Epithelial cell of proximal tubule (primary cell): ENCODE measurements at regions not wholly inside any gene's neighbourhood (a gene's known extent, or its start where the extent isn't known, plus 50 kb on each side); places are given as distances from the start of the nearest gene placed in this dataset.

ENCODE experiments used
- DNase-seq: peaks from one replicate; pipeline ENCODE4 v3.0.0-alpha.2; 2011; ENCODE audit warnings: low read depth
- H3K4me3 ChIP-seq: 2 replicates; pipeline ENCODE4 v1.5.1; 2011; ENCODE audit warnings: low read depth, mild to moderate bottlenecking, low read length
- TF ChIP-seq, protein P1 (sequence below): conservative IDR thresholded peaks from 2 replicates; pipeline ENCODE4 v1.5.1; 2012; ENCODE audit warnings: low read depth, mild to moderate bottlenecking, low read length

DNA sequence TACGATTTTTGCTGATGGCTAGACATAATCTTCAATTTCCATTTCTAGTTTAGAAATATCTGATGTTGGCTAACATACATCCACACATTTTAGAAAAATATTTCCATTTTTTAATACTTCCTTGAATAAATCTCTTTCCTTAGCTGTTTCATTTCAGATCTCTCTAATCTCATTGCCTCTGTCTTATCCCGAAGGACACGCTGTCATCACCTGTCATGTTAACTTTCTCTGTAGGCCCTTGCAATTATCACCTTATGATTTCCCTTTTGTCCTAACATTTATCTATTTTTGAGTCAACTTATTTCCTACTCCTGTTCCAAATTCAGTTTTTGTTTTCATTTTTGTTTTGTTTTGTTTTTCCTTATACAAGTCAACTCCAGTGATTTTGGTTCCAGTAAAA lies 173.1 kb upstream of the POM121L12 start:
- H3K4me3 ChIP-seq, result no peak overlapping the region
- DNase-seq, result no peak
- TF ChIP-seq, protein P1, sequence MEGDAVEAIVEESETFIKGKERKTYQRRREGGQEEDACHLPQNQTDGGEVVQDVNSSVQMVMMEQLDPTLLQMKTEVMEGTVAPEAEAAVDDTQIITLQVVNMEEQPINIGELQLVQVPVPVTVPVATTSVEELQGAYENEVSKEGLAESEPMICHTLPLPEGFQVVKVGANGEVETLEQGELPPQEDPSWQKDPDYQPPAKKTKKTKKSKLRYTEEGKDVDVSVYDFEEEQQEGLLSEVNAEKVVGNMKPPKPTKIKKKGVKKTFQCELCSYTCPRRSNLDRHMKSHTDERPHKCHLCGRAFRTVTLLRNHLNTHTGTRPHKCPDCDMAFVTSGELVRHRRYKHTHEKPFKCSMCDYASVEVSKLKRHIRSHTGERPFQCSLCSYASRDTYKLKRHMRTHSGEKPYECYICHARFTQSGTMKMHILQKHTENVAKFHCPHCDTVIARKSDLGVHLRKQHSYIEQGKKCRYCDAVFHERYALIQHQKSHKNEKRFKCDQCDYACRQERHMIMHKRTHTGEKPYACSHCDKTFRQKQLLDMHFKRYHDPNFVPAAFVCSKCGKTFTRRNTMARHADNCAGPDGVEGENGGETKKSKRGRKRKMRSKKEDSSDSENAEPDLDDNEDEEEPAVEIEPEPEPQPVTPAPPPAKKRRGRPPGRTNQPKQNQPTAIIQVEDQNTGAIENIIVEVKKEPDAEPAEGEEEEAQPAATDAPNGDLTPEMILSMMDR, result no peak

DNA sequence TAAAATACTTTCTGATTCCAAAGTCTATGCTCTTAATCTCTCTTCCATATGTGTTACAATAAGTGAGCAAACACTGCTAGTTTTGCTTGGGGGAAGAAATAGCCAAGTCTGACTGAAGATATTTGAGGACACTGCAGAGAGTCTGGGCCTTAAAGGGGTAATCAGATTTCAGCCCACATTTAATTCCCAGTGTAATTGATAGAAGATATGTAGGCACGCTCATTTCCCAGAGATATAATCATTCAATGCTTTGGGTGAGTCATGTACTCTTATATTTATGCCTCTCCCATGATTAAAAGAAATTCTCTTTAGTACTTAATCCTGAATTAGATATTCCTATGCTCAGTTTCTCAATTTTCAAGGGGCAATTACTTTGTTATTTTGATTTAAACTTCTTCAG lies 178.1 kb upstream of the POM121L12 start:
- TF ChIP-seq, protein P1, result no peak
- H3K4me3 ChIP-seq, result no peak overlapping the region
- DNase-seq, result no peak

DNA sequence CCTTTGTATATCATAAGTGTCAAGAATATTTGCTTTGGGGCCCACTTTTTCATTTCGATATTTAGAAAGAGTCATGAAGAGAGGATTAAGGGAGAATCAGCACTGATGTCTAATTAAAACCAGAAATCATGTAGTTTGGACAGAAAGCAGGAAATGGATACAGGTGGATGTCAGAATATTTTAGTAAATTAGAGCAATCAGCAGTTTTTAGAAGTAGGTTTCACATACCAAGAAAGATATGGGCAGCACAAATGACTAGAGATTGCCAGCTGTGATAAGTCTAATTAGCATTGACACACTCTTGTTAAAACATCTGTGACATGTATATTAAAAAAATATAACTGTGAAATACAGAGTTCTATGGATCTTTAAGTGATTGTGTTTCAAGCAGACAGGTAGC lies 180.8 kb upstream of the POM121L12 start:
- H3K4me3 ChIP-seq, result no peak overlapping the region
- TF ChIP-seq, protein P1, result no peak
- no peak for DNase-seq

DNA sequence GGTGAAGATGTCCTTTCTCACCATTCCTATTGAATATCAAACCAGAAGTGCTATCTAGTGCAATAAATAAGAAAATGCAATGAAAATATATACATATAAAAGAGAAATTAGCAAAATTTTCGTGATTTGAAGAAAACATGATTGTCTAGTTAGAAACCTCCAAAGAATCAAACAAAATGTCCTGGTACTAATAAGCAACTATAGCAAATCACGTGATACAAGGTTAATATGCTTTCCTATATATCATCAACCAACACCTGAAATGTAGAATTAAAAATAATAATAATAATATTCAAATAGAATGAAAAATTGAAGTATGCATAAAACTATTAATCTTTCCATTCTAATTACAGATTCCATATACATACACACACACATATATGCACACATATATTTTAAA lies 183.9 kb upstream of the POM121L12 start:
- DNase-seq, result no peak
- TF ChIP-seq, protein P1, result no peak
- no peak overlapping the region for H3K4me3 ChIP-seq

DNA sequence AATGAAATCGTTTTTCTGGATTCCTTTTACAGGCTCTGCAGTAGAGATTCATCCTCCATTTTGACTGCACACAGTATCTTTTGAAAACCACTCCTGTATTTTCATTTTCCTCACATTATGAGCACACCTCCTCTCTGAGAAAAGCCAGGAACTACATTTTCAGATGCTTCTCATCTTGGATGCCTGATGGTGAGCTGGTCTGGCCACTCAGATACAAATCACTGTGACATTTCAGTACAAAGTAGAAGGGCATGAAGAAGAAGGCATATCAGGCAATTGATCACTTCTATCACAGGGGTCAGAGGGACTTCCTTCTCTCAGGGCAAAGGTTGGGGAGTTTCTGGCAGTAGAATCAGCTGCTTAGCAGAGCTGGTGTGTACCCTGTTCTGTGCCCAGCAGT lies 192.0 kb upstream of the POM121L12 start:
- TF ChIP-seq, protein P1, result no peak
- no peak overlapping the region for H3K4me3 ChIP-seq
- DNase-seq, result no peak

DNA sequence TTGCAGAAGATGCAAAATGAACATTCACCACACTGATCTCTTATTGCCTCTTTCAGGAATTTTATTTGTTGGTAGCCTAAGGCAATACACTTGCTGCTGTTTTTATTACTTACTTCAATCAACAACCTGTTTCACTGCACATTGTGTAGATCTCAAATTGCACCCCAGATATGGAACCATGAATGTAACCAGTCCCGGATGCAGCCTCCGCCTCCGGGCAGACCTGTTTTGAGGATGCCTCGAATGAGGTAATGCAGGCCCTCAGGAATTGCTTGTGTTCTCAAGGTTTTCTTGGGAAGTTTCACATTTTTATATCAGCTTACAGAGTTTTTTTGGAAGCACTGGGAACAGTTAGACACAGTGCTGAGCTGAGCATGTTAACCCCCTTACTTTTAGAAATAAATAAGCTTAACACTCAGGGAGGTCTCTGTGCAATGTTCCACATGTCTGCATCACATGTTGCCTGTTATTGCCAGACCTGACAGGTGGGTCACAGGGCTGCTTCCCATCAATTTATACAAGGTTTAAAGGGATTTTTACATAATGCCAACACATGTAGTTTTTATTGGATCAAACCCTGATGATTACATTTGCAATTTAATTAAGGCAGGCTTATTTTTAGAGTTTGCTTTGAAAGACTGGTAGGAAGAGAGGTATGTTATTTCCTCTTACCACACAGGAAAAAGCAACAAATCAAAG lies 193.1 kb upstream of the POM121L12 start:
- TF ChIP-seq, protein P1, result no peak
- H3K4me3 ChIP-seq, result no peak overlapping the region
- no peak for DNase-seq

DNA sequence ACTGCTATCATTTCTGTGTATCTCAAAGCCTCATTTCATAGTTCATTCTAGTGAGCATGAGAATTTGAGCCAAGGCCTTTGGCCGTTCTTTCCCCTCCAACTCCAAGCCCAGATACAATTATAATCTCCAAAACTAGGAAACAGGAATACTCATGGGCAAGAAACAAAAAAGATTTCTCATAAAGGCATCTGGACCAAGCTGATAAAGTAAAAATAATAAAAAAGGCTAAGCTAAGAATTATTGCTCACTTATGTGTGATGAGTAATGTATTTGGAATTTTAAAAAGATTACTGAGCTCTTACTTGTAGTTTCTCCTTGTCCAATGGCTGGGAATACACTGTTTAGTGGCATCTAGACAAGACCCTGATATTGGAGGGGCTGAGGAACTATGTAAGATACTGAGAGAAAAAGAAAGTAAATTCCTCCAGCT lies 196.4 kb upstream of the POM121L12 start:
- DNase-seq, result peak; percentile 13
- no peak overlapping the region for H3K4me3 ChIP-seq
- TF ChIP-seq, protein P1, result no peak
